Mesenchymal stem cell (in vitro differentiated cells and primary cell): ENCODE measurements at regions not wholly inside any gene's neighbourhood (a gene's known extent, or its start where the extent isn't known, plus 50 kb on each side); places are given as distances from the start of the nearest gene placed in this dataset.

ENCODE experiments used
- DNase-seq: peaks from one replicate; pipeline ENCODE4 v3.0.0-alpha.2; 2013
- H2AFZ ChIP-seq: one replicate; pipeline ENCODE4 v1.6.1; 2013; ENCODE audit warnings: low read depth, mild to moderate bottlenecking, control low read depth, inconsistent platforms, low read length, moderate library complexity
- H2AK5ac ChIP-seq: 2 replicates; pipeline ENCODE4 v1.6.1; 2013; ENCODE audit warnings: low read length, moderate library complexity, mild to moderate bottlenecking, inconsistent platforms; ENCODE audit not compliant: severe bottlenecking
- H2BK120ac ChIP-seq: one replicate; pipeline ENCODE4 v1.6.1; 2013; ENCODE audit warnings: low read depth, mild to moderate bottlenecking, inconsistent platforms, low read length, moderate library complexity
- H2BK12ac ChIP-seq, 2 experiments: one replicate each; pipeline ENCODE4 v1.6.1; 2013; ENCODE audit warnings: inconsistent platforms in 2 of 2, low read length in 2 of 2, mild to moderate bottlenecking in 2 of 2, moderate library complexity in 2 of 2, control low read depth in 1 of 2
- H2BK15ac ChIP-seq: one replicate; pipeline ENCODE4 v1.6.1; 2013; ENCODE audit warnings: mild to moderate bottlenecking, low read depth, inconsistent platforms; ENCODE audit not compliant: poor library complexity, severe bottlenecking
- H2BK5ac ChIP-seq: 2 replicates; pipeline ENCODE4 v1.6.1; 2013; ENCODE audit warnings: low read depth, mild to moderate bottlenecking, low read length, control low read depth, inconsistent platforms; ENCODE audit not compliant: poor library complexity, severe bottlenecking
- H3K14ac ChIP-seq, 2 experiments: one replicate each; pipeline ENCODE4 v1.6.1; 2013; ENCODE audit warnings: inconsistent platforms in 2 of 2, low read length in 2 of 2, control low read depth in 1 of 2, mild to moderate bottlenecking in 1 of 2, moderate library complexity in 1 of 2
- H3K18ac ChIP-seq, 2 experiments: one replicate each; pipeline ENCODE4 v1.6.1; 2013; ENCODE audit warnings: inconsistent platforms in 2 of 2, low read length in 2 of 2, control low read depth in 1 of 2, low read depth in 1 of 2, mild to moderate bottlenecking in 1 of 2
- H3K23ac ChIP-seq, 2 experiments: one replicate each; pipeline ENCODE4 v1.6.1; 2013; ENCODE audit warnings: inconsistent platforms in 2 of 2, low read length in 2 of 2, mild to moderate bottlenecking in 2 of 2, moderate library complexity in 2 of 2, control low read depth in 1 of 2
- H3K27ac ChIP-seq: 2 replicates; pipeline ENCODE4 v1.5.1; 2013; ENCODE audit warnings: mild to moderate bottlenecking, moderate library complexity, low read length, control low read depth, inconsistent platforms; ENCODE audit not compliant: poor library complexity, severe bottlenecking
- H3K27me3 ChIP-seq, 2 experiments: 2 replicates each; pipeline versions ENCODE4 v1.6.1 to v1.7.0; 2013; ENCODE audit warnings: low read length in 2 of 2, mild to moderate bottlenecking in 2 of 2, moderate library complexity in 2 of 2, control low read depth in 1 of 2, inconsistent platforms in 1 of 2; ENCODE audit not compliant: control insufficient read depth in 1 of 2, insufficient read depth in 1 of 2
- H3K36me3 ChIP-seq, 2 experiments: 2 replicates each; pipeline versions ENCODE4 v1.6.1 to v1.7.0; 2013; ENCODE audit warnings: low read length in 2 of 2, control low read depth in 1 of 2, inconsistent platforms in 1 of 2, low read depth in 1 of 2, mild to moderate bottlenecking in 1 of 2; ENCODE audit not compliant: insufficient read depth in 2 of 2, control insufficient read depth in 1 of 2
- H3K4ac ChIP-seq, 2 experiments: one replicate each; pipeline ENCODE4 v1.6.1; 2013; ENCODE audit warnings: inconsistent platforms in 2 of 2, low read length in 2 of 2, mild to moderate bottlenecking in 2 of 2, moderate library complexity in 2 of 2, control low read depth in 1 of 2, low read depth in 1 of 2
- H3K4me1 ChIP-seq: 2 replicates; pipeline ENCODE4 v1.6.1; 2013; ENCODE audit warnings: low read depth, low read length, control low read depth; ENCODE audit not compliant: control insufficient read depth, insufficient read depth
- H3K4me2 ChIP-seq: 2 replicates; pipeline ENCODE4 v1.6.1; 2013; ENCODE audit warnings: low read length, mild to moderate bottlenecking, inconsistent platforms; ENCODE audit not compliant: poor library complexity, severe bottlenecking
- H3K4me3 ChIP-seq, 2 experiments: 2 replicates each; pipeline versions ENCODE4 v1.5.1 to v1.7.0; 2013; ENCODE audit warnings: low read length in 2 of 2, mild to moderate bottlenecking in 2 of 2, control low read depth in 1 of 2, low read depth in 1 of 2; ENCODE audit not compliant: insufficient read depth in 1 of 2
- H3K79me1 ChIP-seq: replicated peaks from 2 replicates; pipeline ENCODE4 v1.6.1; 2013; ENCODE audit warnings: mild to moderate bottlenecking, control low read depth, low read length, inconsistent platforms; ENCODE audit not compliant: poor library complexity, severe bottlenecking
- H3K9ac ChIP-seq: 2 replicates; pipeline ENCODE4 v1.7.0; 2013; ENCODE audit warnings: mild to moderate bottlenecking, low read length, moderate library complexity
- H3K9me3 ChIP-seq: 2 replicates; pipeline ENCODE4 v1.7.0; 2013; ENCODE audit warnings: mild to moderate bottlenecking, low read length; ENCODE audit not compliant: control insufficient read depth
- H4K8ac ChIP-seq: one replicate; pipeline ENCODE4 v1.6.1; 2013; ENCODE audit warnings: inconsistent platforms, mild to moderate bottlenecking, low read length, moderate library complexity
- H4K91ac ChIP-seq: one replicate; pipeline ENCODE4 v1.6.1; 2013; ENCODE audit warnings: mild to moderate bottlenecking, low read length, inconsistent platforms
- WGBS: methylation state at CpG from one replicate; pipeline ENCODE4 v1.1.7; 2013; ENCODE audit warnings: mixed read lengths; 5-methylcytosine and 5-hydroxymethylcytosine counted together

- no peak overlapping the region for H2AK5ac ChIP-seq
- no peak overlapping the region for H3K27ac ChIP-seq
- H3K4me2 ChIP-seq = no peak overlapping the region
- H3K36me3 ChIP-seq = no peaks in the 10 kb centered on the region
- peak overlapping the region in 1 of 2 experiments; percentile 17 for H3K4ac ChIP-seq
- no peak overlapping the region for H3K4me3 ChIP-seq
- no peak overlapping the region for H3K9ac ChIP-seq
- H2BK15ac ChIP-seq = peak overlapping the region; percentile 77
- H3K79me1 ChIP-seq = no peaks in the 10 kb centered on the region
- H2AFZ ChIP-seq = no peak overlapping the region
- H2BK5ac ChIP-seq = no peak overlapping the region
- no peaks in the 10 kb centered on the region for H3K4me1 ChIP-seq
- H3K23ac ChIP-seq = no peak overlapping the region
- H2BK120ac ChIP-seq = no peak overlapping the region
- no peak overlapping the region for H4K91ac ChIP-seq
- peak overlapping the region; percentile 46 to 64 for H3K18ac ChIP-seq
- DNase-seq = peak; percentile 46
- 75% methylated on average over 4 of the region's 4 CpGs for WGBS
- H3K27me3 ChIP-seq = peaks cover 11 to 17% of the 10 kb centered on the region in 2 experiments
- H4K8ac ChIP-seq = no peak overlapping the region
- peak overlapping the region; percentile 1 to 51 for H2BK12ac ChIP-seq
- H3K14ac ChIP-seq = peak overlapping the region in 1 of 2 experiments; percentile 82
- H3K9me3 ChIP-seq = no peaks in the 10 kb centered on the region
Observed at GRCh38 chr21:38936240-38936639, 130.5 kb downstream of the ETS2 start.

- Histone ChIP-seq H4K8ac (peak overlapping the region; percentile 35), H2BK12ac (peak overlapping the region; percentile 60 to 65), H3K9ac (no peak overlapping the region), H3K18ac (peak overlapping the region in 1 of 2 experiments; percentile 4), H3K4me2 (no peak overlapping the region), H2AFZ (no peak overlapping the region), H3K4me3 (no peak overlapping the region), H2BK5ac (no peak overlapping the region), H3K4me1 (no peaks in the 10 kb centered on the region), H3K27me3 (peaks cover 11 to 17% of the 10 kb centered on the region in 2 experiments), H3K4ac (peak overlapping the region in 1 of 2 experiments; percentile 24), H4K91ac (peak overlapping the region; percentile 2), H3K79me1 (no peaks in the 10 kb centered on the region), H3K27ac (no peak overlapping the region), H2AK5ac (no peak overlapping the region), H3K9me3 (peaks cover 5% of the 10 kb centered on the region), H3K14ac (no peak overlapping the region), H3K36me3 (no peaks in the 10 kb centered on the region), H2BK120ac (no peak overlapping the region), H2BK15ac (peak overlapping the region; percentile 44), H3K23ac (no peak overlapping the region)
- DNase-seq = no peak
- WGBS = 97% methylated on average over 10 of the region's 10 CpGs
Observed at GRCh38 chr21:38933731-38934130, 128.0 kb downstream of the ETS2 start.

GRCh38 chr21:38931291-38931690, 125.6 kb downstream of the ETS2 start:
- peaks cover 3 to 10% of the 10 kb centered on the region in 2 experiments for H3K27me3 ChIP-seq
- peak overlapping the region; percentile 100 for H4K8ac ChIP-seq
- no peak overlapping the region for H2AFZ ChIP-seq
- no peak overlapping the region for H2AK5ac ChIP-seq
- H2BK120ac ChIP-seq = peak overlapping the region; percentile 96
- WGBS = 89% methylated on average over 3 of the region's 3 CpGs
- no peak overlapping the region for H3K23ac ChIP-seq
- peak overlapping the region in 1 of 2 experiments; percentile 82 for H3K14ac ChIP-seq
- H2BK5ac ChIP-seq = no peak overlapping the region
- no peak overlapping the region for H3K27ac ChIP-seq
- H3K9me3 ChIP-seq = peaks cover 5% of the 10 kb centered on the region
- H3K79me1 ChIP-seq = no peaks in the 10 kb centered on the region
- peak overlapping the region; percentile 94 to 100 for H2BK12ac ChIP-seq
- H3K9ac ChIP-seq = no peak overlapping the region
- no peak overlapping the region for H3K4me3 ChIP-seq
- H3K4ac ChIP-seq = peak overlapping the region; percentile 85 to 89
- H3K18ac ChIP-seq = peak overlapping the region; percentile 97 to 99
- peaks cover under 1% of the 10 kb centered on the region for H3K4me1 ChIP-seq
- peak overlapping the region; percentile 98 for H4K91ac ChIP-seq
- peak overlapping the region; percentile 96 for H2BK15ac ChIP-seq
- no peak for DNase-seq
- H3K36me3 ChIP-seq = no peaks in the 10 kb centered on the region
- H3K4me2 ChIP-seq = no peak overlapping the region

- H3K14ac ChIP-seq = no peak overlapping the region
- H2BK12ac ChIP-seq = peak overlapping the region in 1 of 2 experiments; percentile 97
- peak overlapping the region in 1 of 2 experiments; percentile 99 for H3K18ac ChIP-seq
- H2BK5ac ChIP-seq = no peak overlapping the region
- H3K27me3 ChIP-seq = peaks cover 3 to 6% of the 10 kb centered on the region in 2 experiments
- no peaks in the 10 kb centered on the region for H3K79me1 ChIP-seq
- H2BK120ac ChIP-seq = peak overlapping the region; percentile 94
- H3K4ac ChIP-seq = no peak overlapping the region
- no peak overlapping the region for H3K9ac ChIP-seq
- no peak overlapping the region for H3K4me3 ChIP-seq
- H3K9me3 ChIP-seq = peaks cover 5% of the 10 kb centered on the region
- H2BK15ac ChIP-seq = no peak overlapping the region
- peak overlapping the region; percentile 84 for H4K8ac ChIP-seq
- no peak overlapping the region for H2AK5ac ChIP-seq
- H2AFZ ChIP-seq = no peak overlapping the region
- H3K23ac ChIP-seq = no peak overlapping the region
- no peaks in the 10 kb centered on the region for H3K36me3 ChIP-seq
- no peak overlapping the region for H4K91ac ChIP-seq
- H3K27ac ChIP-seq = no peak overlapping the region
- WGBS = 3% methylated on average over 3 of the region's 3 CpGs
- H3K4me2 ChIP-seq = no peak overlapping the region
- H3K4me1 ChIP-seq = peaks cover 3% of the 10 kb centered on the region
- peak; percentile 97 for DNase-seq
Observed at GRCh38 chr21:38930853-38931252, 125.1 kb downstream of the ETS2 start.
